ENCODE measurements at regions not wholly inside any gene's neighbourhood (a gene's known extent, or its start where the extent isn't known, plus 50 kb on each side); places are given as distances from the start of the nearest gene placed in this dataset.
"Not testable (repeated sequence)": the region's sequence is repeated elsewhere in the genome, so short reads cannot be mapped to it uniquely, and the experiment has no call there.

DNA sequence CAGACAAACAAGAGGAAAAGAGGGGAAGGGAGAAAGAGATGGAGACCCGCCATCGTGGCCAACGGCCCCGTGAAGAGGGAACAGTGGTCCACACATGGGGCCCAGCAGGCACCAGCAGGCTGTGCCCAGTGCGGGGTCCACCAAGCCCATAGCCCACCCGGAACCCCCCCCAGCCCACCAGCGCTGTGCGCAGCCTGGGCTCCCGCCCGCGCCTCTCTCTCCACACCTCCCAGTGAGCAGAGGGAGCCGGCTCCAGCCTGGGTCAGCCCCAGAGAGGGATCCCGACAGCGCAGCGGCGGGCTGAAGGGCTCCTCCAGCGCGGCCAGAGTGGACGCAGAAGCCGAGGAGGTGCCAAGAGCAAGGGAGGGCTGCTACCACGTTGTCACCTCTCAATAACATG is 105.0 kb upstream of the TMTC1 start:
- DNase-seq, result no peak
- no TSS peak for BruUV-seq (replicated peaks)
- H3K18ac ChIP-seq (ENCODE audit: low read depth, low read length), result no peak overlapping the region
- no peaks in the 10 kb centered on the region for H3K36me3 ChIP-seq (ENCODE audit: control insufficient read depth, insufficient read depth, low read length)
- in situ Hi-C loops (cut with MboI; ENCODE audit: low sequenced_read_pairs) (no loop called here), intact Hi-C loops (cut with micrococcal nuclease) (no loop called here), dilution Hi-C loops (cut with HindIII; ENCODE audit: low sequenced_read_pairs, unreplicated experiment) (no loop called here)
- H2AFZ ChIP-seq (replicated peaks; ENCODE audit: low read length, poor library complexity), result no peak overlapping the region
- no CpG with 5 or more reads among the region's 21 CpGs for WGBS, 2 experiments (ENCODE audit: extremely low coverage in 2 of 2, insufficient read length in 1 of 2)
- no peaks in the 10 kb centered on the region for H3K79me1 ChIP-seq (ENCODE audit: low read depth in 1 of 2, low read length in 2 of 2)
- no peak overlapping the region for H3K4ac ChIP-seq (ENCODE audit: low read depth, low read length)
- POLR2A ChIA-PET (ENCODE audit: unreplicated experiment), result no interaction called here
- ATAC-seq (ENCODE audit: low read depth), result no peak
- no peaks in the 10 kb centered on the region for H3K4me1 ChIP-seq (ENCODE audit: control insufficient read depth, insufficient read depth, low read length)
- H2AK9ac ChIP-seq (replicated peaks; ENCODE audit: low read depth, low read length, poor library complexity), result no peak overlapping the region
- H3K14ac ChIP-seq (replicated peaks; ENCODE audit: low read depth, low read length), result no peak overlapping the region
- no peaks in the 10 kb centered on the region for H3K9me1 ChIP-seq (ENCODE audit: insufficient read depth, low read length)
- H3K9ac ChIP-seq (ENCODE audit: low read depth, low read length), result no peak overlapping the region
- CTCF ChIA-PET, result no interaction called here
- H3K56ac ChIP-seq (ENCODE audit: extremely low read depth, insufficient read depth, low read length), result no peak overlapping the region
- no peak overlapping the region for H4K91ac ChIP-seq (ENCODE audit: insufficient read depth, low read depth, low read length)
- no peak overlapping the region for H3K27ac ChIP-seq (ENCODE audit: insufficient read depth, low read length)
- H2BK20ac ChIP-seq (ENCODE audit: low read depth, low read length), result no peak overlapping the region
- no peak overlapping the region for H2AK5ac ChIP-seq (ENCODE audit: low read depth, low read length)
- no peak overlapping the region for H4K8ac ChIP-seq (ENCODE audit: low read depth in 2 of 2, low read length in 2 of 2)
- no peak overlapping the region for H3K4me2 ChIP-seq (ENCODE audit: low read depth, low read length)
- H2BK15ac ChIP-seq (ENCODE audit: low read depth, low read length), result no peak overlapping the region
- no peaks in the 10 kb centered on the region for H4K20me1 ChIP-seq (ENCODE audit: insufficient read depth, low read length)
- H4K5ac ChIP-seq (ENCODE audit: low read depth, low read length), result no peak overlapping the region
- H2BK120ac ChIP-seq (ENCODE audit: low read depth, low read length), result no peak overlapping the region
- no peaks in the 10 kb centered on the region for H3K9me3 ChIP-seq (ENCODE audit: control insufficient read depth, insufficient read depth, low read length)
- no peak overlapping the region for H2BK5ac ChIP-seq (ENCODE audit: low read depth, low read length, poor library complexity, severe bottlenecking)
- no peak overlapping the region for H3K4me3 ChIP-seq (ENCODE audit: insufficient read depth, low read depth, low read length)
- H3K27me3 ChIP-seq (ENCODE audit: control insufficient read depth, insufficient read depth, low read length), result no peaks in the 10 kb centered on the region; the same call in none of the 2 replicates
- H3K23ac ChIP-seq (ENCODE audit: low read depth, low read length), result no peak overlapping the region
- TF ChIP-seq, protein P1, sequence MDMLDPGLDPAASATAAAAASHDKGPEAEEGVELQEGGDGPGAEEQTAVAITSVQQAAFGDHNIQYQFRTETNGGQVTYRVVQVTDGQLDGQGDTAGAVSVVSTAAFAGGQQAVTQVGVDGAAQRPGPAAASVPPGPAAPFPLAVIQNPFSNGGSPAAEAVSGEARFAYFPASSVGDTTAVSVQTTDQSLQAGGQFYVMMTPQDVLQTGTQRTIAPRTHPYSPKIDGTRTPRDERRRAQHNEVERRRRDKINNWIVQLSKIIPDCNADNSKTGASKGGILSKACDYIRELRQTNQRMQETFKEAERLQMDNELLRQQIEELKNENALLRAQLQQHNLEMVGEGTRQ (IDR thresholded peaks at IDR 0.05; ENCODE audit: low read depth, low read length), result no peak
- TF ChIP-seq RFX5 (IDR thresholded peaks at IDR 0.05; ENCODE audit: low read depth, low read length) (no peak), RCOR1 (IDR thresholded peaks at IDR 0.05; ENCODE audit: insufficient replicate concordance, low read length) (no peak), SMC3 (IDR thresholded peaks at IDR 0.05; ENCODE audit: low read depth, low read length) (no peak), POLR2A (IDR thresholded peaks at IDR 0.05; ENCODE audit: low read depth, low read length) (no peak), CEBPB (IDR thresholded peaks at IDR 0.05; ENCODE audit: low read depth, low read length) (no peak), MXI1 (IDR thresholded peaks at IDR 0.05; ENCODE audit: borderline replicate concordance, low read depth, low read length) (no peak)

DNA sequence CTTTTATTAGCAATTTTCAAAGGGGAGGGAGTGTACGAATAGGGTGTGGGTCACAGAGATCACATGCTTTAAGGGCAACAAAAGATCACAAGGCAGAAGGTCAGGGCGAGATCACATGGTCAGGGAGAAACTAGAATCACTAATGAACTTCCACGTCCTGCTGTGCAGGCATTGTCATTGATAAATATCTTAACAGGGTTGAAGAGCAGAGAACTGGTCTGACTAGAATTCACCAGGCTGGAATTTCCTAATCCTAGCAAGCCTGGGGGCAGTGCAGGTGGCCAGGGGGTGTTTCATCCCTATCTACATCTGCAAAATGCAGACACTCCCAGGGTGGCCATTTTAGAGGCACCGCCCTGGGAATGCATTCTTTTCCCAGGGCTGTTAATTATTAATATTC is 101.2 kb upstream of the TMTC1 start:
- POLR2A ChIA-PET (ENCODE audit: unreplicated experiment); H4K5ac ChIP-seq (ENCODE audit: low read depth, low read length); ATAC-seq (ENCODE audit: low read depth); H4K8ac ChIP-seq (ENCODE audit: low read depth in 2 of 2, low read length in 2 of 2); H4K20me1 ChIP-seq (ENCODE audit: insufficient read depth, low read length); H3K14ac ChIP-seq (replicated peaks; ENCODE audit: low read depth, low read length); BruUV-seq (replicated peaks); H2AFZ ChIP-seq (replicated peaks; ENCODE audit: low read length, poor library complexity); H3K4me2 ChIP-seq (ENCODE audit: low read depth, low read length); H3K36me3 ChIP-seq (ENCODE audit: control insufficient read depth, insufficient read depth, low read length); H3K56ac ChIP-seq (ENCODE audit: extremely low read depth, insufficient read depth, low read length); H3K9me1 ChIP-seq (ENCODE audit: insufficient read depth, low read length); dilution Hi-C loops (cut with HindIII; ENCODE audit: low sequenced_read_pairs, unreplicated experiment); CTCF ChIA-PET; DNase-seq; H2AK5ac ChIP-seq (ENCODE audit: low read depth, low read length); H3K18ac ChIP-seq (ENCODE audit: low read depth, low read length); H3K4me1 ChIP-seq (ENCODE audit: control insufficient read depth, insufficient read depth, low read length); H3K4ac ChIP-seq (ENCODE audit: low read depth, low read length); H3K79me1 ChIP-seq (ENCODE audit: low read depth in 1 of 2, low read length in 2 of 2); H2BK5ac ChIP-seq (ENCODE audit: low read depth, low read length, poor library complexity, severe bottlenecking); H2BK120ac ChIP-seq (ENCODE audit: low read depth, low read length); H4K91ac ChIP-seq (ENCODE audit: insufficient read depth, low read depth, low read length); H3K9me3 ChIP-seq (ENCODE audit: control insufficient read depth, insufficient read depth, low read length); H3K27ac ChIP-seq (ENCODE audit: insufficient read depth, low read length); intact Hi-C loops (cut with micrococcal nuclease); H3K27me3 ChIP-seq (ENCODE audit: control insufficient read depth, insufficient read depth, low read length); H2BK20ac ChIP-seq (ENCODE audit: low read depth, low read length); H2AK9ac ChIP-seq (replicated peaks; ENCODE audit: low read depth, low read length, poor library complexity); H3K9ac ChIP-seq (ENCODE audit: low read depth, low read length); H3K4me3 ChIP-seq (ENCODE audit: insufficient read depth, low read depth, low read length); H2BK15ac ChIP-seq (ENCODE audit: low read depth, low read length); H3K23ac ChIP-seq (ENCODE audit: low read depth, low read length); in situ Hi-C loops (cut with MboI; ENCODE audit: low sequenced_read_pairs): not testable (repeated sequence)
- no CpG with 5 or more reads among the region's 4 CpGs for WGBS, 2 experiments (ENCODE audit: extremely low coverage in 2 of 2, insufficient read length in 1 of 2)
